NCI-H2029 (cell line): ENCODE measurements at regions not wholly inside any gene's neighbourhood (a gene's known extent, or its start where the extent isn't known, plus 50 kb on each side); places are given as distances from the start of the nearest gene placed in this dataset.

Experiments used
- DNase-seq: peaks from one replicate; lab custom pipeline; 2025; lab: John Stamatoyannopoulos, UW

DNA sequence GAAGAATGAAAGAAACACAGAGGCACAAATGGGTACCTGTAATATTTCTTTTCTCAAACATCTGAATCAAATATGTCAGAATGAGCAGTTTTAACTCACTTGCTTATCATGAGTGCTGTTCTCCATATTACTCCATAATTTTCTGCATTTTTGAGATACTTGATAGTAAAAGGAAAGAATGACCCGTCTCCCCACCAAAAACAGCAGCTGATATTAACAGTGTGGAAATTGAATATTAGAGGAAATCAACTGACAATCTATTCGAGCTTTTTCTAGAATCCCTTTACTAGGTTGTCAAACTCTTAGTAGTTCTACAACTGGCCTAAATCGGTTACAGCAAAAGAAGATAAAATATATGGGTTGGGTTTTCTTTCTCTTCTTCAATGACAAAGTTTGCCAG lies 49.9 kb upstream of the HELT start:
- no peak for DNase-seq
